Loucy (cell line): ENCODE measurements at regions not wholly inside any gene's neighbourhood (a gene's known extent, or its start where the extent isn't known, plus 50 kb on each side); places are given as distances from the start of the nearest gene placed in this dataset.

Source experiments
- CTCF ChIP-seq: fragments of 200-600 bp; sonication (generic); conservative IDR thresholded peaks from 2 replicates; pipeline ENCODE4 v1.5.1; 2014; ENCODE audit warnings: mild to moderate bottlenecking, antibody characterized with exemption, low read length
- EZH2phosphoT487 ChIP-seq: fragments of 200-600 bp; IDR thresholded peaks from 2 replicates; pipeline ENCODE4 v1.6.1; 2018; ENCODE audit warnings: antibody characterized with exemption, mild to moderate bottlenecking, moderate library complexity, borderline replicate concordance

- TF ChIP-seq CTCF (no peak), EZH2phosphoT487 (no peak)
These were observed 218.0 kb upstream of the AGA start for GRCh38 chr4:177660223-177660622.
